ENCODE measurements at regions not wholly inside any gene's neighbourhood (a gene's known extent, or its start where the extent isn't known, plus 50 kb on each side); places are given as distances from the start of the nearest gene placed in this dataset.

GRCh38 chrX:115898382-115899001 lies 272.1 kb upstream of the AGTR2 start (continued):
- TF ChIP-seq HMGXB3 (CRISPR knock-in tag; IDR thresholded peaks at IDR 0.05; ENCODE audit: borderline replicate concordance) (no peak), ARID5B (CRISPR knock-in tag; IDR thresholded peaks at IDR 0.05) (peak; percentile 63), ZHX2 (IDR thresholded peaks at IDR 0.05; ENCODE audit: low read depth) (peak; percentile 18; the same call in 1 of the 2 replicates), ZHX2 (CRISPR knock-in tag; IDR thresholded peaks at IDR 0.05; ENCODE audit: borderline replicate concordance) (no peak), MZF1 (CRISPR knock-in tag; IDR thresholded peaks at IDR 0.05; ENCODE audit: borderline replicate concordance) (no peak)
